Parathyroid adenoma (tissue), 2 donors: ENCODE measurements at regions not wholly inside any gene's neighbourhood (a gene's known extent, or its start where the extent isn't known, plus 50 kb on each side); places are given as distances from the start of the nearest gene placed in this dataset.

Experiments
- H2AFZ ChIP-seq: fragments of 300-600 bp; sonication (generic); one replicate; pipeline ENCODE4 v1.7.0; 2017; ENCODE audit warnings: antibody characterized with exemption, mild to moderate bottlenecking
- H3K27ac ChIP-seq: fragments of 300-600 bp; sonication (generic); one replicate; pipeline ENCODE4 v1.7.0; 2017
- H3K27me3 ChIP-seq: fragments of 300-600 bp; sonication (generic); one replicate; pipeline ENCODE4 v1.7.0; 2017; ENCODE audit warnings: low read length; ENCODE audit not compliant: control insufficient read depth, insufficient read depth
- H3K36me3 ChIP-seq: fragments of 300-600 bp; sonication (generic); one replicate; pipeline ENCODE4 v1.7.0; 2017; ENCODE audit warnings: low read length; ENCODE audit not compliant: control insufficient read depth, insufficient read depth
- H3K4me1 ChIP-seq: fragments of 300-600 bp; sonication (generic); one replicate; pipeline ENCODE4 v1.7.0; 2017; ENCODE audit warnings: control low read depth
- H3K4me2 ChIP-seq: fragments of 300-600 bp; sonication (generic); one replicate; pipeline ENCODE4 v1.7.0; 2017; ENCODE audit warnings: low read length
- H3K4me3 ChIP-seq: fragments of 300-600 bp; sonication (generic); one replicate; pipeline ENCODE4 v1.7.0; 2017; ENCODE audit warnings: low read depth, low read length
- H3K79me2 ChIP-seq: fragments of 300-600 bp; sonication (generic); one replicate; pipeline ENCODE4 v1.7.0; 2017; ENCODE audit warnings: control low read depth
- H3K9ac ChIP-seq: fragments of 300-600 bp; sonication (generic); one replicate; pipeline ENCODE4 v1.7.0; 2017; ENCODE audit warnings: mild to moderate bottlenecking
- H3K9me3 ChIP-seq: fragments of 300-600 bp; sonication (generic); one replicate; pipeline ENCODE4 v1.7.0; 2017; ENCODE audit warnings: low read length; ENCODE audit not compliant: control insufficient read depth
- TF ChIP-seq, protein P1 (sequence below): fragments of 300-600 bp; sonication (generic); IDR thresholded peaks from one replicate; pipeline ENCODE4 v1.7.0; 2017; ENCODE audit warnings: antibody characterized with exemption, mild to moderate bottlenecking
- donor health status: primary hyperparathyroidism.

DNA sequence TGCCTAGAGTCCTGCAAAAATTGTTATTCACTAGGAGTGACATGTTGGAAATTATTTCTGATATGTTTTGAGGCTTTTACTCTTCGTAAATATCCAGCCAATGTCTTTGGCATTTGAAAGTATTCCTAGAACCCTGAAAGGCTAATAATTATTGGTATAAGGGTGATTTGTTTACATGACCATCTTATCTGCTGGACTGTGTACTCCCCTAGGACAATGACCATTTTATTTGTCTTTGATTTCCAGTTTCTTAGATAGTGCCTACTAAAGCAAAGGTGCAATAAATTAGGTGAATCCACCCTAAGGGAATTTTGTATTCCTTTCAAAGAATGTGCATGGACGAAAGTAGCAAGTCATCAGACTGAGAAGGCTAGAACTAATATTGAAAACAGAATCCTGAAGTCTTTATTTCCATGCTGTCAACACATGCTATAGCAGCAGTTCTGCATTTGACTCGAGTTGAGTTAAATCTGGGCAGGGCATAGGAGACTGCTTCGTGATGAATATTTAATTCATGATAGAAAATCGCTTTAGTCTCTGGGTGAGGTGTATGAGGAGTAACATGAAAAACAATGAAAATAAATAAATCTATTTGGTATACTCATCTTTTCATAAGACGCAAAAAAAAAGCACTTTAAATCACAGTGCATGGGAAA, 235.7 kb downstream of the GPD2 start:
- H3K9me3 ChIP-seq = no peaks in the 10 kb centered on the region
- no peaks in the 10 kb centered on the region for H3K4me1 ChIP-seq
- no peak overlapping the region for H3K27ac ChIP-seq
- no peaks in the 10 kb centered on the region for H3K36me3 ChIP-seq
- TF ChIP-seq, protein P1, sequence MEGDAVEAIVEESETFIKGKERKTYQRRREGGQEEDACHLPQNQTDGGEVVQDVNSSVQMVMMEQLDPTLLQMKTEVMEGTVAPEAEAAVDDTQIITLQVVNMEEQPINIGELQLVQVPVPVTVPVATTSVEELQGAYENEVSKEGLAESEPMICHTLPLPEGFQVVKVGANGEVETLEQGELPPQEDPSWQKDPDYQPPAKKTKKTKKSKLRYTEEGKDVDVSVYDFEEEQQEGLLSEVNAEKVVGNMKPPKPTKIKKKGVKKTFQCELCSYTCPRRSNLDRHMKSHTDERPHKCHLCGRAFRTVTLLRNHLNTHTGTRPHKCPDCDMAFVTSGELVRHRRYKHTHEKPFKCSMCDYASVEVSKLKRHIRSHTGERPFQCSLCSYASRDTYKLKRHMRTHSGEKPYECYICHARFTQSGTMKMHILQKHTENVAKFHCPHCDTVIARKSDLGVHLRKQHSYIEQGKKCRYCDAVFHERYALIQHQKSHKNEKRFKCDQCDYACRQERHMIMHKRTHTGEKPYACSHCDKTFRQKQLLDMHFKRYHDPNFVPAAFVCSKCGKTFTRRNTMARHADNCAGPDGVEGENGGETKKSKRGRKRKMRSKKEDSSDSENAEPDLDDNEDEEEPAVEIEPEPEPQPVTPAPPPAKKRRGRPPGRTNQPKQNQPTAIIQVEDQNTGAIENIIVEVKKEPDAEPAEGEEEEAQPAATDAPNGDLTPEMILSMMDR = no peak
- H3K4me3 ChIP-seq = no peak overlapping the region
- no peaks in the 10 kb centered on the region for H3K79me2 ChIP-seq
- H3K9ac ChIP-seq = no peak overlapping the region
- H2AFZ ChIP-seq = no peak overlapping the region
- peak overlapping the region; percentile 28 for H3K4me2 ChIP-seq
- H3K27me3 ChIP-seq = no peaks in the 10 kb centered on the region

- no peaks in the 10 kb centered on the region for H3K36me3 ChIP-seq
- no peak overlapping the region for H3K4me3 ChIP-seq
- H3K4me2 ChIP-seq = no peak overlapping the region
- no peaks in the 10 kb centered on the region for H3K4me1 ChIP-seq
- H3K27me3 ChIP-seq = no peaks in the 10 kb centered on the region
- no peak overlapping the region for H3K27ac ChIP-seq
- no peaks in the 10 kb centered on the region for H3K9me3 ChIP-seq
- no peaks in the 10 kb centered on the region for H3K79me2 ChIP-seq
- H2AFZ ChIP-seq = no peak overlapping the region
- TF ChIP-seq, protein P1 = no peak
- no peak overlapping the region for H3K9ac ChIP-seq
These were observed 236.6 kb downstream of the GPD2 start for GRCh38 chr2:156672556-156673332.

GRCh38 chr2:156673333-156673615, 237.1 kb downstream of the GPD2 start:
- TF ChIP-seq, protein P1 = no peak
- H3K4me1 ChIP-seq = no peaks in the 10 kb centered on the region
- H3K4me2 ChIP-seq = no peak overlapping the region
- no peak overlapping the region for H3K27ac ChIP-seq
- no peaks in the 10 kb centered on the region for H3K79me2 ChIP-seq
- no peak overlapping the region for H2AFZ ChIP-seq
- no peak overlapping the region for H3K9ac ChIP-seq
- H3K27me3 ChIP-seq = no peaks in the 10 kb centered on the region
- H3K9me3 ChIP-seq = no peaks in the 10 kb centered on the region
- no peaks in the 10 kb centered on the region for H3K36me3 ChIP-seq
- no peak overlapping the region for H3K4me3 ChIP-seq

DNA sequence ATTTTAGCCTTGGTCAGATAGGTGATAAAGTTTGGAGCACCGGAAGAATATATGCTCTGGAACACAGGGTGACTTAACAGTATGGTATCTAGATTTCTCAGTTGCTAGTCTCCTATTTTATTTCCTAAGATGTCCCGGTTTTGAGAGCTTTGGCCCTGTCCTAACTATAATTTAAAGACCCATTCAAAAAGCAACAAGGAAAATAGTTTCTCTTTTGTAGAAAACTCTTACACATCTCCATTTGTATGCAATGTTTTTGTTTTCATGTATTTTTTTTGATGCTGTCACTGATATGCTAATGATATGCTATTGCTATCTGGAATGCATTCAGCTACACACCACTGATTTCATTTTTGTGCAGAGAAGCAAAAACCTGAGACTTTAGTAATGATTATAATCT, 237.8 kb downstream of the GPD2 start:
- TF ChIP-seq, protein P1 = no peak
- no peak overlapping the region for H3K27ac ChIP-seq
- H3K27me3 ChIP-seq = no peaks in the 10 kb centered on the region
- H3K79me2 ChIP-seq = no peaks in the 10 kb centered on the region
- H3K4me1 ChIP-seq = no peaks in the 10 kb centered on the region
- no peak overlapping the region for H2AFZ ChIP-seq
- H3K4me2 ChIP-seq = peak overlapping the region; percentile 47
- H3K9ac ChIP-seq = no peak overlapping the region
- no peak overlapping the region for H3K4me3 ChIP-seq
- no peaks in the 10 kb centered on the region for H3K36me3 ChIP-seq
- no peaks in the 10 kb centered on the region for H3K9me3 ChIP-seq

DNA sequence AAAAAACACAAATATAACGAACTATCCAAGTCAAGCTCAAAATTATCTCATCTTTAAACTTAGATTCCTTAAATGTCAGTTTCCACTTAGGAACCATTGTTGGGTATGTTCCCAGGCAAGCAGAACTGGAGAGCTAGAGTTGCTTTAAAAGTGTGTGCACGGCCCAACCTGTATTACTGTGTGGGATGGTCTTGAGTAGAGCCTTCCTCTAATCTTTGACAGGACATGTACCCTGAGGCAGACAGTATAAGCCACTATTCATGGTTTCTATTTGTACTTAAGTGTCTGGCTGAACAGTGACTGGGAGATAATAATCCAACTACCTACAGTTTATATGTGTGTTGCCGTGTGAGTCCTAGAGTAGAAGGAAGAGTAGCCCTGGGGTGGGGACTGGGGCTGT, 239.7 kb downstream of the GPD2 start:
- Histone ChIP-seq H3K27ac (no peak overlapping the region), H3K36me3 (no peaks in the 10 kb centered on the region), H3K27me3 (no peaks in the 10 kb centered on the region), H3K4me2 (no peak overlapping the region), H3K79me2 (no peaks in the 10 kb centered on the region), H3K4me3 (no peak overlapping the region), H3K4me1 (no peaks in the 10 kb centered on the region), H3K9me3 (no peaks in the 10 kb centered on the region), H2AFZ (no peak overlapping the region), H3K9ac (no peak overlapping the region)
- TF ChIP-seq, protein P1 = no peak
